Panc1 (cell line): ENCODE measurements at regions not wholly inside any gene's neighbourhood (a gene's known extent, or its start where the extent isn't known, plus 50 kb on each side); places are given as distances from the start of the nearest gene placed in this dataset.

Source experiments
- ATAC-seq: fragments of 200-7000 bp; cut with Tn5 transposase; 2 replicates; pipeline ENCODE4 v1.9.1; 2020; ENCODE audit warnings: mild to moderate bottlenecking, moderate library complexity
- BruUV-seq: library from RNA; stranded (reverse); fragments of 400-500 nt; replicated peaks from 2 replicates; lab custom pipeline; 2021; lab: Mats Ljungman, UMichigan
- CTCF ChIA-PET: fragments of 300-600 bp; sonication (Branson Sonifier 250); formaldehyde crosslinking; loops from one replicate; lab custom pipeline; 2022; ENCODE audit warnings: antibody characterized with exemption; lab: Charles Lee
- POLR2A ChIA-PET: fragments of 300-600 bp; sonication (Branson Sonifier 250); formaldehyde crosslinking; loops from one replicate; lab custom pipeline; 2022; ENCODE audit warnings: antibody characterized with exemption; lab: Charles Lee
- DNase-seq: peaks from one replicate; pipeline ENCODE4 v3.0.0-alpha.2; 2010; ENCODE audit warnings: low read depth, low spot score
- H3K27ac ChIP-seq: 2 replicates; pipeline ENCODE4 v1.5.1; 2011; ENCODE audit warnings: mild to moderate bottlenecking, low read length, inconsistent platforms
- H3K27me3 ChIP-seq: fragments of 200-500 bp; sonication (Bioruptor generic); 2 replicates; pipeline ENCODE4 v1.6.0; 2014; ENCODE audit warnings: low read length, inconsistent platforms; ENCODE audit not compliant: control insufficient read depth, insufficient read depth
- H3K36me3 ChIP-seq: fragments of 200-500 bp; sonication (Bioruptor generic); 2 replicates; pipeline ENCODE4 v1.5.1; 2014; ENCODE audit warnings: inconsistent platforms, mild to moderate bottlenecking, low read length, moderate library complexity; ENCODE audit not compliant: control insufficient read depth, insufficient read depth
- H3K4me1 ChIP-seq: 2 replicates; pipeline ENCODE4 v1.5.1; 2011; ENCODE audit warnings: inconsistent platforms, mild to moderate bottlenecking, low read length, moderate library complexity; ENCODE audit not compliant: control insufficient read depth, insufficient read depth
- H3K4me3 ChIP-seq, 2 experiments: 2 replicates each; pipeline ENCODE4 v1.5.1; 2011 to 2012; ENCODE audit warnings: low read depth in 2 of 2, low read length in 2 of 2, mild to moderate bottlenecking in 2 of 2, inconsistent platforms in 1 of 2, moderate library complexity in 1 of 2
- H3K9me3 ChIP-seq: fragments of 200-500 bp; sonication (Bioruptor generic); 2 replicates; pipeline ENCODE4 v1.5.1; 2014; ENCODE audit warnings: low read depth, mild to moderate bottlenecking, inconsistent platforms, low read length, moderate library complexity; ENCODE audit not compliant: control insufficient read depth, insufficient read depth
- CTCF ChIP-seq: fragments of 450-650 bp; IDR thresholded peaks from 2 replicates; pipeline ENCODE4 v1.5.1; 2017; ENCODE audit warnings: mild to moderate bottlenecking
- POLR2AphosphoS5 ChIP-seq: IDR thresholded peaks from 2 replicates; pipeline ENCODE4 v1.6.1; 2012; ENCODE audit warnings: mild to moderate bottlenecking, low read depth, low read length, moderate library complexity
- REST ChIP-seq, 2 experiments: IDR thresholded peaks; 2 replicates each; pipeline ENCODE4 v1.6.1; 2011 to 2012; ENCODE audit warnings: low read depth in 2 of 2, control low read depth in 1 of 2, low read length in 1 of 2, mild to moderate bottlenecking in 1 of 2, moderate library complexity in 1 of 2; ENCODE audit not compliant: insufficient read depth in 1 of 2
- SIN3A ChIP-seq: IDR thresholded peaks from 2 replicates; pipeline ENCODE4 v1.6.1; 2012; ENCODE audit warnings: low read depth, mild to moderate bottlenecking, low read length, moderate library complexity, borderline replicate concordance; ENCODE audit not compliant: insufficient read depth
- TCF7L2 ChIP-seq: IDR thresholded peaks from 2 replicates; pipeline ENCODE4 v1.6.1; 2011; ENCODE audit warnings: mild to moderate bottlenecking, low read depth, low read length, inconsistent platforms
- in situ Hi-C: cut with HindIII; loops from 2 replicates; pipeline ENCODE4 v1.10.0; 2016; ENCODE audit warnings: low sequenced_read_pairs, low pct_unique_long_range_greater_than_20kb
- intact Hi-C: fragments of 100-400 bp; cut with micrococcal nuclease; formaldehyde crosslinking; loops from one replicate; pipeline ENCODE4 v1.10.0; 2022; ENCODE audit not compliant: unreplicated experiment

GRCh38 chr12:123061441-123062205, 81.1 kb downstream of the ARL6IP4 start:
- no TSS peak for BruUV-seq
- CTCF ChIA-PET: no interaction called here
- intact Hi-C loops: no loop called here

GRCh38 chr12:123059500-123059899, 79.0 kb downstream of the ARL6IP4 start:
- no peaks in the 10 kb centered on the region for H3K27me3 ChIP-seq
- CTCF ChIA-PET: interaction anchor here (0.5 kb wide), 1 partner anchor 576 kb away, joined by 9 read pairs; no protein-coding TSS in a partner anchor
- BruUV-seq: no TSS peak
- in situ Hi-C loops: no loop called here
- peaks cover 49% of the 10 kb centered on the region for H3K4me1 ChIP-seq
- DNase-seq (no peak), ATAC-seq (no peak)
- H3K27ac ChIP-seq: 0 out of 2 replicates have a peak overlapping the region, but pooled peaks have one; percentile 29
- POLR2A ChIA-PET: no interaction called here
- intact Hi-C loops: no loop called here
- no peaks in the 10 kb centered on the region for H3K9me3 ChIP-seq
- TF ChIP-seq SIN3A (no peak), POLR2AphosphoS5 (no peak), CTCF (no peak), REST (IDR thresholded peaks at IDR 0.05; ENCODE audit: insufficient read depth in 1 of 2, low read depth in 2 of 2, low read length in 1 of 2) (no peak), TCF7L2 (no peak)
- no peak overlapping the region for H3K4me3 ChIP-seq
- H3K36me3 ChIP-seq: no peaks in the 10 kb centered on the region

More at GRCh38 chr12:123061441-123062205, 81.1 kb downstream of the ARL6IP4 start:
- in situ Hi-C loops: no loop called here
- Histone ChIP-seq H3K27ac (peak overlapping the region; percentile 66; the same call in 1 of the 2 replicates), H3K4me3 (no peak overlapping the region), H3K36me3 (no peaks in the 10 kb centered on the region), H3K4me1 (peaks cover 39% of the 10 kb centered on the region), H3K27me3 (no peaks in the 10 kb centered on the region), H3K9me3 (no peaks in the 10 kb centered on the region)
- ATAC-seq (no peak), DNase-seq (no peak)
- TF ChIP-seq CTCF (no peak), REST (IDR thresholded peaks at IDR 0.05; ENCODE audit: insufficient read depth in 1 of 2, low read depth in 2 of 2, low read length in 1 of 2) (no peak), POLR2AphosphoS5 (no peak), TCF7L2 (no peak), SIN3A (no peak)
- POLR2A ChIA-PET: no interaction called here
